ENCODE measurements at regions not wholly inside any gene's neighbourhood (a gene's known extent, or its start where the extent isn't known, plus 50 kb on each side); places are given as distances from the start of the nearest gene placed in this dataset.

DNA sequence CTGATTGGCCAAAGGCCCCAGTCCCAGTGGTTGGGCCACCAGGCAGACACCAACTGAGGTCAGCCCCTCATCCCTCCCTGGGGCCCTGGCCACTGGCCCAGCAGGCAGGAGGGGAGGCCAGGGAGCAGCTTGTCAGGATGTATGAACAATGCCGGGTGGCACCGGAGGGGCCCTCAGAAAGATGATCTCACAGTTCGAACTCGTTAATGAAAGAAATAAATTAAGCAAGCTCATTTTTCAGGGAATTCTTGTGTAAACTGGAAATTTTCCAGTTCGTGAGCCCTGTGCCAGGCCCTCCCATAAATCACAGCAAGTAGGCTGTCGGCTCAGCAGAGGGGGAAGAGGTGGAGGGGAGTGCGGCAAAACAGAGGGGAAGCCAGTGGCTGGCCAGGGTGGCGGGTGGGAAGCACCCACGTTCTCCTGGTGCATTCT lies 177.0 kb upstream of the VASH1 start (continued):
- peak; percentile 54; the same call in 1 of the 2 replicates for TF ChIP-seq IKZF3 (tag by site-specific recombination; IDR thresholded peaks at IDR 0.05)
- TF ChIP-seq EGR2 (tag by site-specific recombination; IDR thresholded peaks at IDR 0.05; ENCODE audit: low read depth): peak; percentile 63
- peak; percentile 58 for TF ChIP-seq ZNF629 (tag by site-specific recombination; IDR thresholded peaks at IDR 0.05)
- TF ChIP-seq MZF1 (tag by site-specific recombination; IDR thresholded peaks at IDR 0.05; ENCODE audit: borderline replicate concordance): no peak
- TF ChIP-seq ZNF843 (tag by site-specific recombination; IDR thresholded peaks at IDR 0.05): peak; percentile 76
- TF ChIP-seq, protein P1, sequence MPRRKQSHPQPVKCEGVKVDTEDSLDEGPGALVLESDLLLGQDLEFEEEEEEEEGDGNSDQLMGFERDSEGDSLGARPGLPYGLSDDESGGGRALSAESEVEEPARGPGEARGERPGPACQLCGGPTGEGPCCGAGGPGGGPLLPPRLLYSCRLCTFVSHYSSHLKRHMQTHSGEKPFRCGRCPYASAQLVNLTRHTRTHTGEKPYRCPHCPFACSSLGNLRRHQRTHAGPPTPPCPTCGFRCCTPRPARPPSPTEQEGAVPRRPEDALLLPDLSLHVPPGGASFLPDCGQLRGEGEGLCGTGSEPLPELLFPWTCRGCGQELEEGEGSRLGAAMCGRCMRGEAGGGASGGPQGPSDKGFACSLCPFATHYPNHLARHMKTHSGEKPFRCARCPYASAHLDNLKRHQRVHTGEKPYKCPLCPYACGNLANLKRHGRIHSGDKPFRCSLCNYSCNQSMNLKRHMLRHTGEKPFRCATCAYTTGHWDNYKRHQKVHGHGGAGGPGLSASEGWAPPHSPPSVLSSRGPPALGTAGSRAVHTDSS (tag by site-specific recombination; IDR thresholded peaks at IDR 0.05): no peak
- peak; percentile 83 for TF ChIP-seq ZEB2 (tag by site-specific recombination; IDR thresholded peaks at IDR 0.05)
- peak; percentile 54; the same call in 1 of the 2 replicates for TF ChIP-seq ZBTB48 (tag by site-specific recombination; IDR thresholded peaks at IDR 0.05)
- peak; percentile 47; the same call in 1 of the 2 replicates for TF ChIP-seq ZNF394 (tag by site-specific recombination; IDR thresholded peaks at IDR 0.05; ENCODE audit: borderline replicate concordance)
- TF ChIP-seq KLF16 (tag by site-specific recombination; IDR thresholded peaks at IDR 0.05): 0 out of 2 replicates have a peak, but pooled peaks have one; percentile 47
- peak; percentile 59; the same call in 1 of the 2 replicates for TF ChIP-seq ZNF341 (tag by site-specific recombination; IDR thresholded peaks at IDR 0.05; ENCODE audit: low read depth)
- no peak for TF ChIP-seq ZNF19 (tag by site-specific recombination; IDR thresholded peaks at IDR 0.05; ENCODE audit: low read depth)
- TF ChIP-seq SP2 (tag by site-specific recombination; IDR thresholded peaks at IDR 0.05): peak; percentile 41
- TF ChIP-seq, protein P2, sequence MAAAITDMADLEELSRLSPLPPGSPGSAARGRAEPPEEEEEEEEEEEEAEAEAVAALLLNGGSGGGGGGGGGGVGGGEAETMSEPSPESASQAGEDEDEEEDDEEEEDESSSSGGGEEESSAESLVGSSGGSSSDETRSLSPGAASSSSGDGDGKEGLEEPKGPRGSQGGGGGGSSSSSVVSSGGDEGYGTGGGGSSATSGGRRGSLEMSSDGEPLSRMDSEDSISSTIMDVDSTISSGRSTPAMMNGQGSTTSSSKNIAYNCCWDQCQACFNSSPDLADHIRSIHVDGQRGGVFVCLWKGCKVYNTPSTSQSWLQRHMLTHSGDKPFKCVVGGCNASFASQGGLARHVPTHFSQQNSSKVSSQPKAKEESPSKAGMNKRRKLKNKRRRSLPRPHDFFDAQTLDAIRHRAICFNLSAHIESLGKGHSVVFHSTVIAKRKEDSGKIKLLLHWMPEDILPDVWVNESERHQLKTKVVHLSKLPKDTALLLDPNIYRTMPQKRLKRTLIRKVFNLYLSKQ (tag by site-specific recombination; IDR thresholded peaks at IDR 0.05; ENCODE audit: borderline replicate concordance): no peak
- TF ChIP-seq ZBTB20 (tag by site-specific recombination; IDR thresholded peaks at IDR 0.05): peak; percentile 40; the same call in 1 of the 2 replicates
- no peak for TF ChIP-seq SP3 (tag by site-specific recombination; IDR thresholded peaks at IDR 0.05)
- 0 out of 2 replicates have a peak, but pooled peaks have one; percentile 40 for TF ChIP-seq ZNF423 (tag by site-specific recombination; IDR thresholded peaks at IDR 0.05)

DNA sequence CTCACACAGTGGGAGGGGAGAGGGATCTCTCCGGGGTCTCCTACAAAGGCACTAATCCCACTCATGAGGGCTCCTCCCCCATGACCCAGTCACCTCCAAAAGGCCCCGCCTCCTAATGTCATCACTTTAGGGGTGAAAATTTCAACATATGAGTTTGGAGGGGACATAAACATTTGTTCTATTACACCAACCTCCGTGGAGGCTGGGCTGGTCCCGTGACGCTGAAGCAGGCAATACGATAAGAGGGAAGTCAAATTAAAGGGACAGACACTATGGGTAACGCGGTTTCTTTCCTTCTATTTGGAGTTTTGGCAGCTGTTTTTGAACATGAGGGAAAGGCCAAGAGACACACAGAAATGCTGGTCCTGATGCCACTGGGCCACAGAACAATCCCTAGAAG lies 175.7 kb upstream of the VASH1 start:
- Histone ChIP-seq H3K9me3 (ENCODE audit: control insufficient read depth, insufficient read depth, low read depth, low read length) (no peaks in the 10 kb centered on the region), H3K27ac (ENCODE audit: extremely low read depth, low read depth, low read length) (no peak overlapping the region), H3K36me3 (ENCODE audit: control insufficient read depth in 2 of 2, insufficient read depth in 1 of 2, low read length in 2 of 2) (no peaks in the 10 kb centered on the region), H3K4me1 (ENCODE audit: control insufficient read depth, insufficient read depth, low read length) (peaks cover 11% of the 10 kb centered on the region; the same call in 1 of the 2 replicates), H3K4me3 (ENCODE audit: low read depth, low read length) (no peak overlapping the region)
- POLR2A ChIA-PET: no interaction called here
- CTCF ChIA-PET: no interaction called here
- TF ChIP-seq TRIM28 (IDR thresholded peaks at IDR 0.05; ENCODE audit: borderline replicate concordance, low read length): no peak
- TF ChIP-seq, protein P3, sequence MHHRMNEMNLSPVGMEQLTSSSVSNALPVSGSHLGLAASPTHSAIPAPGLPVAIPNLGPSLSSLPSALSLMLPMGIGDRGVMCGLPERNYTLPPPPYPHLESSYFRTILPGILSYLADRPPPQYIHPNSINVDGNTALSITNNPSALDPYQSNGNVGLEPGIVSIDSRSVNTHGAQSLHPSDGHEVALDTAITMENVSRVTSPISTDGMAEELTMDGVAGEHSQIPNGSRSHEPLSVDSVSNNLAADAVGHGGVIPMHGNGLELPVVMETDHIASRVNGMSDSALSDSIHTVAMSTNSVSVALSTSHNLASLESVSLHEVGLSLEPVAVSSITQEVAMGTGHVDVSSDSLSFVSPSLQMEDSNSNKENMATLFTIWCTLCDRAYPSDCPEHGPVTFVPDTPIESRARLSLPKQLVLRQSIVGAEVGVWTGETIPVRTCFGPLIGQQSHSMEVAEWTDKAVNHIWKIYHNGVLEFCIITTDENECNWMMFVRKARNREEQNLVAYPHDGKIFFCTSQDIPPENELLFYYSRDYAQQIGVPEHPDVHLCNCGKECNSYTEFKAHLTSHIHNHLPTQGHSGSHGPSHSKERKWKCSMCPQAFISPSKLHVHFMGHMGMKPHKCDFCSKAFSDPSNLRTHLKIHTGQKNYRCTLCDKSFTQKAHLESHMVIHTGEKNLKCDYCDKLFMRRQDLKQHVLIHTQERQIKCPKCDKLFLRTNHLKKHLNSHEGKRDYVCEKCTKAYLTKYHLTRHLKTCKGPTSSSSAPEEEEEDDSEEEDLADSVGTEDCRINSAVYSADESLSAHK (tag by site-specific recombination; IDR thresholded peaks at IDR 0.05): no peak
- TF ChIP-seq GLIS1 (tag by site-specific recombination; IDR thresholded peaks at IDR 0.05): no peak
- no peak for TF ChIP-seq ZNF366 (tag by site-specific recombination; conservative IDR thresholded peaks at IDR 0.05)
- TF ChIP-seq ZFP69B (tag by site-specific recombination; IDR thresholded peaks at IDR 0.05): no peak
- TF ChIP-seq GLI4 (tag by site-specific recombination; IDR thresholded peaks at IDR 0.05): no peak
- TF ChIP-seq ZNF311 (tag by site-specific recombination; IDR thresholded peaks at IDR 0.05; ENCODE audit: borderline replicate concordance): no peak
- no peak for TF ChIP-seq KLF1 (tag by site-specific recombination; IDR thresholded peaks at IDR 0.05)
